IPS-NIHi7 (cell line): ENCODE measurements at regions not wholly inside any gene's neighbourhood (a gene's known extent, or its start where the extent isn't known, plus 50 kb on each side); places are given as distances from the start of the nearest gene placed in this dataset.

Experiments
- DNase-seq: peaks from one replicate; pipeline ENCODE4 v3.0.0; 2012; ENCODE audit warnings: mixed read lengths; ENCODE audit errors: extremely low spot score

GRCh38 chr11:64501500-64502427 is 54.0 kb upstream of the SLC22A11 start:
- DNase-seq, result no peak

DNA sequence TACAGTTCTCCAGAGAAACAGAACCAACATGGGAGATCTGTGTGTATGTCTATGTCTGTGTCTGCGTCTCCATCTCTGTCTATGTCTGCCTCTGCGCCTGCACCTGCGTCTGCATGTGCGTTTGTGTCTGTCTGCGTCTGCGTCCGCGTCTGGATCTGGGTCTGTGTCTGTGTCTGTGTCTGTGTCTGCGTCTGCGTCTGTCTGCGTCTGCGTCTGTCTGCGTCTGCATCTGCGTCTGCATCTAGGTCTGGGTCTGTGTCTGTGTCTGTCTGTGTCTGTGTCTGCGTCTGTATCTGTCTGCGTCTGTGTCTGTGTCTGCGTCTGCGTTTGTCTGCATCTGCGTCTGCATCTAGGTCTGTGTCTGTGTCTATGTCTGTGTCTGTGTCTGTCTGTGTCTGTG is 53.1 kb upstream of the SLC22A11 start:
- no peak for DNase-seq

DNA sequence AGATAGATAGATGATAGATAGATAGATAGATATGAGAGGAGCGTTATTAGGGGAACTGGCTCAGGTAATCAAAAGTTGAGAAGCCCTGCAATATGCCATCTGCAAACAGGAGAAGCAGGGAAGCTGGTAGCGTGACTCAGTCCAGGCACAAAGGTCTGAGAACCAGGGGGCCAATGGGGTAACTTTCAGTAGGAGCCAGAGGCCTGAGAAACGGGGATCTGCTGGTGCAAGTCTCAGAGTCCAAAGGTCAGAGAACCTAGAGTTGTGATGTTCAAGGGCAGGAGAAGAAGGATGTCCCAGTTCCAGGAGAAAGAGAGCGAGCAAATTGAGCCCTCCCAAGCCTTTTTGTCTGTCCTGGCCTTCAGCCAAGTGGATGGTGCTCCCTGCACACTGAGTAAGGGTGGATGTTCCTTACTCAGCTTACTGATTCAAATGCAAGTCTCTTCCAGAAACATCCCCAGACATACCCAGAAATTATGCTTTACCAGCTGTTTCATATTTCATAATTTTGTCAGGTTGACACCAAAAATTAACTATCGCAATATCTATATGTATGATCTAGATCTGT is 52.5 kb upstream of the SLC22A11 start:
- DNase-seq, result no peak

DNA sequence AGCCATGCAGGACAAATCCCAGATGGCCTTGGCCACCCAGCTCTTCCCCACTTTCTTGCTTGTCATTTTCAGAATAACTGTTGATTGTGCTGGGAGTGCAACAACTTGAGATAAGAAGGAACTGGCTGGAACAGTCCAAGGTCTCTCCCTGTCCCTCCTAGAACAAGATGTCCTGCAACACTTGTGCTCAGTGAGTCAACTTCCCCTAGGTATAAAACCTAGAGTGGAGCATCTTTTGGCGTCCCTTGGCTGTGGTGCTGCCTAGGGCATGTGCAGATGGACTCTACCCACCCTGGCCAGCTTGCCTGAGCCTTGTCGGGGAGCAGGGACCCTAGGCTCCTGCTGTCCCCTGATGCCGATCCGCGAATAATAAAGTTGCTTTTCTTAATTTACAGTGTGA is 50.7 kb upstream of the SLC22A11 start:
- no peak for DNase-seq
